Large intestine (tissue), 3 donors: ENCODE measurements at regions not wholly inside any gene's neighbourhood (a gene's known extent, or its start where the extent isn't known, plus 50 kb on each side); places are given as distances from the start of the nearest gene placed in this dataset.

ENCODE experiments used
- DNase-seq, 2 donors: peaks; one replicate each; pipeline versions ENCODE4 v3.0.0 to v3.0.0-alpha.2; 2013
- H3K27ac ChIP-seq: one replicate; pipeline ENCODE4 v1.5.1; 2013; ENCODE audit warnings: low read length
- H3K27me3 ChIP-seq: 2 replicates; pipeline ENCODE4 v1.6.1; 2013; ENCODE audit warnings: low read length; ENCODE audit not compliant: control insufficient read depth, insufficient read depth
- H3K36me3 ChIP-seq: 2 replicates; pipeline ENCODE4 v1.6.1; 2013; ENCODE audit warnings: low read length; ENCODE audit not compliant: control insufficient read depth, insufficient read depth
- H3K4me1 ChIP-seq: one replicate; pipeline ENCODE4 v1.6.1; 2013; ENCODE audit warnings: low read length; ENCODE audit not compliant: control insufficient read depth, insufficient read depth
- H3K4me3 ChIP-seq: one replicate; pipeline ENCODE4 v1.5.1; 2013; ENCODE audit warnings: low read length
- H3K9me3 ChIP-seq: one replicate; pipeline ENCODE4 v1.6.1; 2013; ENCODE audit warnings: mild to moderate bottlenecking, low read depth, low read length, moderate library complexity; ENCODE audit not compliant: control insufficient read depth
- WGBS: methylation state at CpG from one replicate; pipeline ENCODE4 v1.1.5; 2013; ENCODE audit warnings: low lambda C conversion rate; ENCODE audit not compliant: insufficient coverage; 5-methylcytosine and 5-hydroxymethylcytosine counted together

GRCh38 chr9:88753691-88754367, 218.9 kb downstream of the NXNL2 start:
- H3K9me3 ChIP-seq: peaks cover 3% of the 10 kb centered on the region
- H3K27me3 ChIP-seq: no peaks in the 10 kb centered on the region
- peak; percentile 33 to 42 for DNase-seq
- no peak overlapping the region for H3K4me3 ChIP-seq
- H3K27ac ChIP-seq: no peak overlapping the region
- WGBS: no CpG with 5 or more reads among the region's 7 CpGs
- H3K4me1 ChIP-seq: peaks cover 4% of the 10 kb centered on the region
- no peaks in the 10 kb centered on the region for H3K36me3 ChIP-seq

- Histone ChIP-seq H3K36me3 (no peaks in the 10 kb centered on the region), H3K4me3 (no peak overlapping the region), H3K4me1 (no peaks in the 10 kb centered on the region), H3K27ac (no peak overlapping the region), H3K9me3 (peaks cover 3% of the 10 kb centered on the region), H3K27me3 (no peaks in the 10 kb centered on the region)
- 43% methylated on average over 1 of the region's 13 CpGs for WGBS
- DNase-seq: no peak
Measured at GRCh38 chr9:88754452-88754851, 219.5 kb downstream of the NXNL2 start.

GRCh38 chr9:88754886-88755285, 219.9 kb downstream of the NXNL2 start:
- Histone ChIP-seq H3K9me3 (peaks cover 3% of the 10 kb centered on the region), H3K4me1 (no peaks in the 10 kb centered on the region), H3K27me3 (no peaks in the 10 kb centered on the region), H3K4me3 (no peak overlapping the region), H3K27ac (no peak overlapping the region), H3K36me3 (no peaks in the 10 kb centered on the region)
- WGBS: 49% methylated on average over 2 of the region's 5 CpGs
- DNase-seq: no peak

- H3K9me3 ChIP-seq: no peaks in the 10 kb centered on the region
- no peaks in the 10 kb centered on the region for H3K4me1 ChIP-seq
- no peak for DNase-seq
- no CpG with 5 or more reads among the region's 9 CpGs for WGBS
- no peaks in the 10 kb centered on the region for H3K36me3 ChIP-seq
- no peaks in the 10 kb centered on the region for H3K27me3 ChIP-seq
- no peak overlapping the region for H3K4me3 ChIP-seq
- H3K27ac ChIP-seq: no peak overlapping the region
Measured at GRCh38 chr9:88757406-88758010, 222.5 kb downstream of the NXNL2 start.

- H3K27me3 ChIP-seq: no peaks in the 10 kb centered on the region
- 100% methylated on average over 1 of the region's 5 CpGs for WGBS
- H3K4me3 ChIP-seq: no peak overlapping the region
- H3K27ac ChIP-seq: no peak overlapping the region
- H3K4me1 ChIP-seq: no peaks in the 10 kb centered on the region
- DNase-seq: no peak
- H3K36me3 ChIP-seq: no peaks in the 10 kb centered on the region
- no peaks in the 10 kb centered on the region for H3K9me3 ChIP-seq
Measured at GRCh38 chr9:88759364-88759763, 224.4 kb downstream of the NXNL2 start.

GRCh38 chr9:88766778-88767503, 224.3 kb upstream of the S1PR3 start:
- Histone ChIP-seq H3K36me3 (no peaks in the 10 kb centered on the region), H3K9me3 (no peaks in the 10 kb centered on the region), H3K4me3 (no peak overlapping the region), H3K27me3 (no peaks in the 10 kb centered on the region), H3K4me1 (no peaks in the 10 kb centered on the region), H3K27ac (no peak overlapping the region)
- 80% methylated on average over 1 of the region's 4 CpGs for WGBS
- DNase-seq: no peak

- Histone ChIP-seq H3K36me3 (no peaks in the 10 kb centered on the region), H3K9me3 (no peaks in the 10 kb centered on the region), H3K27me3 (no peaks in the 10 kb centered on the region), H3K4me1 (no peaks in the 10 kb centered on the region), H3K4me3 (no peak overlapping the region), H3K27ac (no peak overlapping the region)
- DNase-seq: no peak
Measured at GRCh38 chr9:88767504-88767790, 223.8 kb upstream of the S1PR3 start.

GRCh38 chr9:88772575-88772974, 218.7 kb upstream of the S1PR3 start:
- no peak for DNase-seq
- WGBS: 20% methylated on average over 1 of the region's 3 CpGs
- H3K36me3 ChIP-seq: no peaks in the 10 kb centered on the region

GRCh38 chr9:88773126-88773525, 218.1 kb upstream of the S1PR3 start:
- H3K36me3 ChIP-seq: no peaks in the 10 kb centered on the region
- DNase-seq: no peak
- no peaks in the 10 kb centered on the region for H3K4me1 ChIP-seq
- H3K27ac ChIP-seq: no peak overlapping the region
- H3K27me3 ChIP-seq: peaks cover 4% of the 10 kb centered on the region
- no peak overlapping the region for H3K4me3 ChIP-seq
- WGBS: 93% methylated on average over 4 of the region's 5 CpGs
- no peaks in the 10 kb centered on the region for H3K9me3 ChIP-seq

More at GRCh38 chr9:88772575-88772974, 218.7 kb upstream of the S1PR3 start:
- H3K4me1 ChIP-seq: no peaks in the 10 kb centered on the region
- no peak overlapping the region for H3K27ac ChIP-seq
- peaks cover 4% of the 10 kb centered on the region for H3K27me3 ChIP-seq
- no peak overlapping the region for H3K4me3 ChIP-seq
- no peaks in the 10 kb centered on the region for H3K9me3 ChIP-seq

GRCh38 chr9:88773627-88774244, 217.5 kb upstream of the S1PR3 start:
- peaks cover 4% of the 10 kb centered on the region for H3K27me3 ChIP-seq
- no peak overlapping the region for H3K27ac ChIP-seq
- no peaks in the 10 kb centered on the region for H3K4me1 ChIP-seq
- 82% methylated on average over 3 of the region's 4 CpGs for WGBS
- H3K9me3 ChIP-seq: no peaks in the 10 kb centered on the region
- no peak for DNase-seq
- no peaks in the 10 kb centered on the region for H3K36me3 ChIP-seq
- no peak overlapping the region for H3K4me3 ChIP-seq
